Activated T-cell treated with anti-CD3 and anti-CD28 coated beads, Interleukin-2, amount 50 U/mL, for 72 hours (primary cell): ENCODE measurements at regions not wholly inside any gene's neighbourhood (a gene's known extent, or its start where the extent isn't known, plus 50 kb on each side); places are given as distances from the start of the nearest gene placed in this dataset.
"Not testable (repeated sequence)": the region's sequence is repeated elsewhere in the genome, so short reads cannot be mapped to it uniquely, and the experiment has no call there.

Source experiments
- ATAC-seq, 2 donors: fragments of 150-1000 bp; cut with Tn5 transposase; replicated peaks in 1 of 2; 2 replicates each; pipeline ENCODE4 v1.10.0; 2021; ENCODE audit warnings: moderate library complexity in 2 of 2, mild to moderate bottlenecking in 1 of 2
- DNase-seq, 2 donors: peaks; one replicate each; pipeline ENCODE4 v3.0.0; 2021 to 2022; ENCODE audit warnings: mixed read lengths in 1 of 2
- H3K27ac Mint-ChIP-seq: one replicate; pipeline ENCODE4 v1.8.0; 2022; ENCODE audit warnings: mild to moderate bottlenecking, moderate library complexity, mixed read lengths
- H3K27me3 Mint-ChIP-seq: one replicate; pipeline ENCODE4 v1.8.0; 2022; ENCODE audit warnings: low read depth, mixed read lengths
- H3K36me3 Mint-ChIP-seq, 2 donors: one replicate each; pipeline ENCODE4 v1.8.0; 2022; ENCODE audit warnings: mixed read lengths in 2 of 2, mild to moderate bottlenecking in 1 of 2; ENCODE audit not compliant: insufficient read depth in 2 of 2
- H3K4me1 Mint-ChIP-seq: one replicate; pipeline ENCODE4 v1.8.0; 2022; ENCODE audit warnings: low read depth, mixed read lengths
- H3K4me3 Mint-ChIP-seq, 2 donors: one replicate each; pipeline ENCODE4 v1.8.0; 2022; ENCODE audit warnings: mild to moderate bottlenecking in 2 of 2, mixed read lengths in 2 of 2, moderate library complexity in 2 of 2
- H3K9me3 Mint-ChIP-seq, 2 donors: one replicate each; pipeline ENCODE4 v1.8.0; 2022; ENCODE audit warnings: mixed read lengths in 2 of 2

DNA sequence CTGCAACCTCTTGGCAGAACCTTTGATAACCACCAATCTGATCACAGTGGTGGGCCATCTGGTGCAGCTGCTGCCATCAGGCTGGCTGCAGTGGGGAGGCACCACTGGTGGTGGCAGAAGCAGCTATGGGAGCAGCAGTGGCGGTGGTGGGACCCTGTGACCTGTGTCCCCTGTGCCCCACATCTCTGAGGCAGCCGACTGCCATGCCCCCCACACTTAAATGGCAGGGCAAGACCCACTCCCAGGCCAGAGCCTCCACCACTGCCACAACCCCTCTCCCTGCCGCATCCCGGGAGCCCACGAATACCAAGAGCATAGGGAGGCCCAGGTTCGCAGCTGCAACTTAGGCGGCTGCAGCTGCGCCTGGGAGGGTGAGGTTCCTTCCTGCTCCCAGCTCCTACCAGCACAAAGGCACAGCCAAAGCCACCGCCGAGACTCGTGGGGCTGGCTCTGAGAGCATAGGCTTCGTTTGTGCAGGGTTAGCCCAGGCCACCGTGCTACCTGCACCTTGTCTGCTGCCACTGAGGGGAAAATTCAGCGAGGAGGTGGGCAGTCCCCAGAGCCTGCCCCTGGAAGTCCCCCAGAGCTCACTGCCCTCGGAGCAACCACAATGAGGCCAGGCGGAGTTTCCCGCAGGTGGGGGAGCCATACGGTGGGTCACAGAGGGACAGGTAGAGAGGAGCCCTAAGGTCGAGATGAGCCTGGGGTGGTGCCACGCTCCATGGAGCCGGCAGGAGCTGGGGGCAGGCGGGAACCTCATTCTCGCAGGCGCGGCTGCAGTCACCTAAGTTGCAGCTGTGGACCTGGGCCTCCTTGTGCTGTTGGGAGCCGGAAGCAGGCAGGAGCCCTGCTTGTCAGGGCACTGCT is 518.7 kb downstream of the RWDD3 start:
- no peak overlapping the region for H3K4me3 Mint-ChIP-seq
- H3K27me3 Mint-ChIP-seq, result no peaks in the 10 kb centered on the region
- ATAC-seq, result no peak
- H3K27ac Mint-ChIP-seq, result no peak overlapping the region
- H3K9me3 Mint-ChIP-seq, result peaks cover 6 to 8% of the 10 kb centered on the region in 2 donors
- no peaks in the 10 kb centered on the region for H3K4me1 Mint-ChIP-seq
- peaks cover 3 to 4% of the 10 kb centered on the region in 2 donors for H3K36me3 Mint-ChIP-seq
- no peak for DNase-seq

DNA sequence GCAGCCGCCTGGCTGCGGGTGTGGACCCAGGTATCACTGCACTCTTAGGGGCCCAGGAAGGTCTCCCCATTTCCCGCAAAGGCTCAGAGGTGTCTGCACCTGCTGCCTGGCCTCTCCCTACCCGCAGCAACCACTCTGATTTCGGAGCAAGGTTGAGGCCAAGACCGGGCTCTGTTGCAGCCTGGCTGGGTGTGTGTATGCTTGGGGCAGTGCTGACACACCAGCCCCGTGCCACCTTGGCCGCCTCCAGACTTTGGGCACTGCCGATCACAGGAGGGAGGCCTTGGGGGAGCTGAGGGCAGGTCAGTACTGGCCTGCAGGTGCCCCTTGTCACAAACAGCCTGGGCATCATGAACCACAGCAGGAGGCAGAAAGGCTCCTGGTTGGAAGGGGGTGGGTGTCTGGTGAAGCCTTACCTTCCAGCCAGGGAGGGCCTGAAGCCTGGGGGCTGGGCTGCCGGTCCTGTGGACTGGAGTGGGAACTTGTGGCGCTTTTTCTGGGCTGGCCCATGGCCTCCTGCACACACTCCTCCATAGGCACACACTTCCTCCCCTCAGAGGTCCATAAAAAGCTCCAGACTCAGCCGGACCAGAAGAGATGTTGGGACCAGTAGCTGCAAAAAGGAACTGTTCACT is 519.5 kb downstream of the RWDD3 start:
- Mint-ChIP-seq H3K27ac (no peak overlapping the region), H3K36me3 (peaks cover 3 to 4% of the 10 kb centered on the region in 2 donors), H3K27me3 (no peaks in the 10 kb centered on the region), H3K9me3 (peaks cover 6 to 8% of the 10 kb centered on the region in 2 donors), H3K4me3 (no peak overlapping the region), H3K4me1 (no peaks in the 10 kb centered on the region)
- ATAC-seq (no peak), DNase-seq (no peak)

DNA sequence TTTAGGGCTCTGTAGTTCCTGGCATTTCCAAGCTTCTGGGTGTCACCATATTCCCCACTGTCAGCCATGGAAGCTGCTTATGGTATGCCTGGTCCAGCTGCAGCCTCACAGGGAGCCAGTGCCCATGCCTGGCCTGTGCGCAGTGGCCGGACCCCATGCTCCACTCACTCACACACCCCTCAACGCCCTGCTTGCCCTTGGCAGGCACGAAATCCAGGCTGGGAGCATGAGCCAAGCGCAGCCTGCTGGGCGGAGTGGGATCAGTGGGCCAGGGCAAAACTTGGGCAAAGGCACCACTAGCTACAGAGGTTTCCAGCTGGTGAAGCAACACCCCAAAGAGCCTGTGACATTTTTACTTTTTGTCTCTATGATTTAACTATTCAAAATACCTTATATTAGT is 520.4 kb downstream of the RWDD3 start:
- ATAC-seq (no peak), DNase-seq (no peak)
- Mint-ChIP-seq H3K4me3 (no peak overlapping the region), H3K27me3 (no peaks in the 10 kb centered on the region), H3K4me1 (no peaks in the 10 kb centered on the region), H3K27ac (no peak overlapping the region), H3K36me3 (peaks cover 3 to 4% of the 10 kb centered on the region in 2 donors), H3K9me3 (peaks cover 7 to 8% of the 10 kb centered on the region in 2 donors)

- no peak for DNase-seq
- no peak for ATAC-seq
- Mint-ChIP-seq H3K4me3 (no peak overlapping the region), H3K9me3 (peaks cover 15 to 19% of the 10 kb centered on the region in 2 donors), H3K4me1 (no peaks in the 10 kb centered on the region), H3K36me3 (no peaks in the 10 kb centered on the region), H3K27me3 (no peaks in the 10 kb centered on the region), H3K27ac (no peak overlapping the region)
These were observed 532.0 kb downstream of the RWDD3 start for GRCh38 chr1:95766036-95766435.

- H3K36me3 Mint-ChIP-seq, result no peaks in the 10 kb centered on the region
- DNase-seq (no peak), ATAC-seq (no peak)
- no peak overlapping the region for H3K27ac Mint-ChIP-seq
- H3K4me3 Mint-ChIP-seq, result no peak overlapping the region
- H3K9me3 Mint-ChIP-seq, result peaks cover 11 to 13% of the 10 kb centered on the region in 2 donors
- no peaks in the 10 kb centered on the region for H3K27me3 Mint-ChIP-seq
- H3K4me1 Mint-ChIP-seq, result no peaks in the 10 kb centered on the region
These were observed 536.6 kb downstream of the RWDD3 start for GRCh38 chr1:95770581-95770980.

DNA sequence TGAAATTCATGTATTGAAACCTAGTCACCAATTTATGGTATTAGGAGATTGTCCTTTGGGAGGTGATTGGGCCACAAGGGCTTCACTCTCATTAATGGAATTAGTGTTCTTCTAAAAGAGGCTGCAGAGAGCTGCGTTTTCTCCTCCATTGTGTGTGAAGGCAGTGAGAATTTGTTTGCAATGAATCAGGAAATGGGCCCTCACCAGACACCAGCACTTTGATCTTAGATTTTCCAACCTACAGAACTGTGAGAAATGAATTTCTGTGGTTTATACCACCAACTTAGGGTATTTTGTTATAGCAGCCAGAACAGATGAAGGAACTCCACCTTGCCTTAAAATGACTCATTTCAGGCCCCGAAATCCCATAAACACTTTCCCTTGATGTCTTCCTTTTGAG is 544.2 kb downstream of the RWDD3 start:
- Mint-ChIP-seq H3K27me3 (no peaks in the 10 kb centered on the region), H3K36me3 (no peaks in the 10 kb centered on the region), H3K4me3 (no peak overlapping the region), H3K9me3 (peaks cover 2 to 6% of the 10 kb centered on the region in 2 donors), H3K4me1 (no peaks in the 10 kb centered on the region), H3K27ac (no peak overlapping the region)
- ATAC-seq (no peak), DNase-seq (no peak)

DNA sequence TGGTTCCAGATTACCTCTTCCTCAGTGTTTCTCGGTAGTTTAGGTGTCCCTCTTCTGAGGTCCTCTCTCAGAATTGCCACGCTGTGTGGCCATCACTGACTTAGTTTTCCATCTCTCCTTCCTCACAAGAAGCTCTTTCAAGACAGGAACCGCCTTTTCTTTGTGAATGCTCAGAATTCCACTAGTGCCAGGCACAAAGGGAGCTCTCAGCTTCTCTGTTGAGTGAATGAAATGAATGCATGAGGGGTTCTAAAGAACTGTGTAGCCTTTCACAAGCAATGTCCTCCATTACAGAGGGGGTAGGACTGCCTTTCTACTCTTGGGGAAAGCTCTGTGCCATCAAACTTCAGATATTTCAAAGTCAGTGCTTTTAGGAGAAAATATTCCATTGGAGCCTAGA is 546.8 kb downstream of the RWDD3 start:
- Mint-ChIP-seq H3K27ac (no peak overlapping the region), H3K9me3 (peaks cover 3 to 4% of the 10 kb centered on the region in 2 donors), H3K36me3 (no peaks in the 10 kb centered on the region)

DNA sequence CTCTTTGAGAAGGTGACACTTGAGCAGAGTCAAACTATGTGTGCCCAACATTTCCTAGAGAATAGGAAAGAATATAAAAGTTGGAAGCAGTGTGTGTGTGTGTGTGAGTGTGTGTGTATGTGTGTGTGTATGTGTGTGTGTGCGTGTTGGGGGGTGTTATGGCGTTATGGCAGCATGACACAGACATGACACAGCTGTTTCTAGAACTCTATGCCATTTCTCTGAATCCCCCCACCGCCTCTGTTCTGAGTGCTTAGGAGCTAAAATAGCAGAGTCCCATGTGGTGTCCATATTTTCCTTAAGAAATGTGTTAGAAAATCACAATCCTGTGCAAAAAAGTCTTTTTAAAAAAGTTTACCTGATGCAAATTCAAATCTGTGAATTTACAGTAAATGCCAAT is 556.1 kb downstream of the RWDD3 start:
- no peak for ATAC-seq
- DNase-seq, result no peak
- no peaks in the 10 kb centered on the region for H3K27me3 Mint-ChIP-seq

More for the DNA sequence above, 546.8 kb downstream of the RWDD3 start:
- Mint-ChIP-seq H3K4me3 (no peak overlapping the region), H3K4me1 (no peaks in the 10 kb centered on the region), H3K27me3 (no peaks in the 10 kb centered on the region)
- DNase-seq (no peak), ATAC-seq (no peak)

GRCh38 chr1:95793893-95794292 is 559.9 kb downstream of the RWDD3 start:
- peaks cover 5 to 13% of the 10 kb centered on the region in 2 donors for H3K9me3 Mint-ChIP-seq
- H3K4me3 Mint-ChIP-seq, result no peak overlapping the region
- peaks cover 0 to 1% of the 10 kb centered on the region in 2 donors for H3K36me3 Mint-ChIP-seq
- DNase-seq (no peak), ATAC-seq (no peak)
- H3K4me1 Mint-ChIP-seq, result no peaks in the 10 kb centered on the region
- H3K27me3 Mint-ChIP-seq, result no peaks in the 10 kb centered on the region
- no peak overlapping the region for H3K27ac Mint-ChIP-seq

More for the DNA sequence above, 556.1 kb downstream of the RWDD3 start:
- peaks cover 0 to 2% of the 10 kb centered on the region in 2 donors for H3K36me3 Mint-ChIP-seq
- H3K4me1 Mint-ChIP-seq, result no peaks in the 10 kb centered on the region
- H3K4me3 Mint-ChIP-seq, result no peak overlapping the region
- no peak overlapping the region for H3K27ac Mint-ChIP-seq
- H3K9me3 Mint-ChIP-seq, result peaks cover 3 to 9% of the 10 kb centered on the region in 2 donors

DNA sequence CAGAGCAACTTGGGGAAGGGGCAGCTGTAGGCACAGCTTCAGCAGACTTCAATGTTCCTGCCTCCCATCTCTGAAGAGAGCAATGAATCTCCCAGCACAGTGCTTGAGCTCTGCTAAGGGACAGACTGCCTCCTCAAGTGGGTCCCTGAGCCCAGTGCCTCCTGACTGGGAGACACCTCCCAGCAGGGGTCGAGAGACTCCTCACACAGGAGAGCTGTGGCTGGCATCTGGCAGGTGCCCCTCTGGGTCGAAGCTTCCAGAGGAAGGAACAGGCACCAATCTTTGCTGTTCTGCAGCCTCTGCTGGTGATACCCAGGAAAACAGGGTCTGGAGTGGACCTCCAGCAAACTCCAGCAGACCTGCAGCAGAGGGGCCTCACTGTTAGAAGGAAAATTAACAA is 563.8 kb downstream of the RWDD3 start:
- not testable (repeated sequence) for H3K4me3 Mint-ChIP-seq, ATAC-seq, H3K27ac Mint-ChIP-seq, H3K4me1 Mint-ChIP-seq, DNase-seq, H3K27me3 Mint-ChIP-seq, H3K36me3 Mint-ChIP-seq
- H3K9me3 Mint-ChIP-seq, result peaks cover 11 to 23% of the 10 kb centered on the region in 2 donors

- Mint-ChIP-seq H3K9me3 (peaks cover 4 to 12% of the 10 kb centered on the region in 2 donors), H3K27ac (no peak overlapping the region), H3K4me1 (no peaks in the 10 kb centered on the region), H3K36me3 (peaks cover 0 to 2% of the 10 kb centered on the region in 2 donors), H3K4me3 (no peak overlapping the region), H3K27me3 (no peaks in the 10 kb centered on the region)
- ATAC-seq, result no peak
- no peak for DNase-seq
These were observed 572.2 kb downstream of the RWDD3 start for GRCh38 chr1:95806171-95806570.

DNA sequence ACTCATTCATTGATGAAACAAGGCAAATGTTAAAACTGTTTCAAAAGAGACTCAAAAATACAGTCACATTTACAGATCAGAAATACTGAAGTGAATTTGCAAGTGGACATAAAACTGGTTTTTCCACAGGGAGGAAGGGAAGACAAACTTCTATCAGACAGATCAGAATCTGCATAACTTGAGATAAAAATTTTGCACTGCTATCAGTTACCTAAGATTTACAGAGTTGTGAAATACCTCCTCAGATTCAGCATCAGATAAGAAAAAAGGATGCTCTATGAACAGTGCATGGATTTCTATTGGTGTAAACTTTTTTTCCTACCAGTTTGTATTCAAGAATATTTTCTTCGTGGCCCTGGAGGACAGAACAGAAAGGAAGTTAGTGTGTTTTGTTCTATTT is 575.4 kb downstream of the RWDD3 start:
- Mint-ChIP-seq H3K4me3 (no peak overlapping the region), H3K27me3 (no peaks in the 10 kb centered on the region), H3K36me3 (peaks cover 0 to 2% of the 10 kb centered on the region in 2 donors), H3K9me3 (peaks cover 3 to 9% of the 10 kb centered on the region in 2 donors), H3K4me1 (no peaks in the 10 kb centered on the region), H3K27ac (no peak overlapping the region)
- ATAC-seq, result no peak
- DNase-seq, result no peak

DNA sequence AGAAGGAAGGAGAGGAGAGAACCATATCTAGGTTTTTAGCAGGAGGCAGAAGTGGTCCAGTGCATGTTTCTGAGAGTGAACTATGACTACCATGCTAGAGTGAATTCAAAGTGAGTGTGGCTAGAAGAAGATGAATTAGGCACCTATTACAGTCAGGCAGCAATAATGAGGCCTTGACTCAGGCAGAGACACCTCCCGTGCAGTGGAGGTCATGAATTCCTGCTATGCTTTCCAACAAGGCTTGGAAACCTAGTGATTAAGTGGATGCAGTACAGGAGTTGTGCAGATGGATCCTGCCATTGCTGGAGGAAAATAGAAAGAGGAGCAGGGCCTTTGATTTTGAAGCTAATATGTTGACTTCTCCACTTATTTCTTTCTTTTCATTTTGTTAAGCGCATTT is 581.5 kb downstream of the RWDD3 start:
- no peak overlapping the region for H3K27ac Mint-ChIP-seq
- ATAC-seq, result no peak
- H3K9me3 Mint-ChIP-seq, result peaks cover 6 to 7% of the 10 kb centered on the region in 2 donors
- H3K36me3 Mint-ChIP-seq, result no peaks in the 10 kb centered on the region
- no peaks in the 10 kb centered on the region for H3K4me1 Mint-ChIP-seq
- no peak for DNase-seq
- no peaks in the 10 kb centered on the region for H3K27me3 Mint-ChIP-seq
- H3K4me3 Mint-ChIP-seq, result no peak overlapping the region
